Dermis microvascular lymphatic vessel endothelial cell (primary cell): ENCODE measurements at regions not wholly inside any gene's neighbourhood (a gene's known extent, or its start where the extent isn't known, plus 50 kb on each side); places are given as distances from the start of the nearest gene placed in this dataset.

Source experiments
- DNase-seq, 2 donors: peaks; one replicate each; pipeline versions ENCODE4 v3.0.0 to v3.0.0-alpha.2; 2010; ENCODE audit warnings: low read depth in 2 of 2

- no peak for DNase-seq
Measured at GRCh38 chr1:25056536-25056935, 126.5 kb upstream of the RUNX3 start.

DNA sequence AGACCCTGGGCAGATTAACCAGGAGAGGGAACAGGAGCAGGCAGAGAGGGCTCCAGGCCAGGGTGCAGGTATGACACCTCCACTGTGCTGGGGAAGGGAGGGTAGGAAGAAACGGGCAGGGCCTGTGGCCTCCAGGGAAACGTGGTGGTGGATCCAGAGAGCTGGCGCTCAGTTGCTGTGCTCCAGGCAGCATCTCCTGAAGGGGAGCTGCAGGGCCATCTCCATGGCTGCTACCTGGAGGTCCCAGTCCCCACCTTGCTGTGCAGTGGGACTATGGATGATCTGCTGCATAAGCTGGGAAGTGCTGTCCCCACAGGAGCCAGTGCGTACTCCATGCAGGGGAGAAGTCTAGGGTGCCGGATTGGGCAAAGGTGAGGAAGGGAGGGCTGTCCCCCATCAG, 125.9 kb upstream of the RUNX3 start:
- DNase-seq = no peak

- DNase-seq = no peak
Measured at GRCh38 chr1:25055324-25055780, 125.3 kb upstream of the RUNX3 start.

DNA sequence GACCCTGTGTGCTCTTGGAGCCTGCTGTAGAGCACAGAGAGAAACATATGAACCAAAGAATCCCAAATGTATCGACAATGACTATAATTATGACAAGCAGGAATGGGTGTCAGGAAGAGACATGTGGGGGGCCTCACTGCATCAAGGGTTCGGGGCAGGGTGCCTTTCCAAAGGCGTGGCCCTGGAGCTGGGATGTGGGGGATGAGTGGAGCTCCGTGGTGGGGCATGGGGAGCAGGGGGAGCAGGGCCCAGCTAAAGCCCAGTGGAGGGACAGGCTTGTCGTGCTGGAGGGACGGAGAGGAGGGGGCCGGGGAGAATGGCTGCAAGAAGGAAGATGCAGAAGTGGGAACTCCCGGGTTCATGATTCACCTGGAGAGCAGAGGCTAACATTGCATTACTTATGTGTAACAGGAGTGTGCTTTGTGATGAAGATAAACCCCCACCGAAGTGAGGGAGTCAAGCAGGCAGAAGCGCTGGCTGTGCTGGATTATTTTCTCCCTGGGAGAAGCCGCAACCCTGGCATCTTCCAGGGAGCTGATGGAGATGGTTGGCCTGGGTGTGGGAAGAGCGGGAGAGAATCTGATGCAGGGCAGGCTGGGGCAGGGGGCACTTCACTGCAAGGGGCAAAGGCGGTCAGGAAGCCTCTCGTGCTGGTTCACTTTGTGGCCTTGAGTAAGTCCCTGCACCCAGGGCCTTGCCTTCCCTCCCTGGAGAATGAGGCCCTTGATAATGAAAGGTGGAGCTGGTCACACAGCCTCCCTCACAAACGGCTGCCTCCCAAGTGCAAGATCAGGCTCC, 124.6 kb upstream of the RUNX3 start:
- no peak for DNase-seq

DNA sequence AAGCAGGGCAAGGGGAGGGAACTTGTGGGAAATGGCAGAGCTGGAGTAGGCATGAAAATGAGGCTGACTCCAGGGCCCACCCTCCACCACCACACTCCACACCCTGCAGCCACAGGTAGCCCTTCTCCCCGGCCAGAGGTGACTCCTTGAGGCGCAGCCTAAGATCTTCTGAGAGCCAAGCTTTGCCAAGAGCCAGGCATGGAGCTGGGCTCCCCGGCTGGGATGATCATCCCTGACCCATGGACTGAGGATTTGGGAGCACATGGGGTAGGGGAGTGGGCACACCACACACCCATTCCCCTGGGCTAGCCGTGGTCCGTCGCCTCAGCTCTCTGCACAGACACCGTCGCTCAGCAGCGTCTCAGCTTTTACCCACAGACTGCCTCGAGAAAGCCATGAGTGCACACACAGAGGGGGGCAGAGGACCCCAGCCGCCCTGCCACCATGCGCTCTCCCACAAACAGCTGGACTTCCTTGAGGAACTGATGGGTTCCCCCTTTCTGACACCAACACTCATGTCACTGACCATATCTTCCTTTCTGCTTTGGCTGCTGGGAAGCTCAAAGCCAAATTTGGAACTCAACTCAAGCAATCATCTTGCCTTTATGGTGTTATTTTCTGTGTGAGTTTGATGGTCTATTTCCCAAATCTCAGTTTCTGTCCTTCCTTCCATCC, 123.6 kb upstream of the RUNX3 start:
- DNase-seq = no peak

DNA sequence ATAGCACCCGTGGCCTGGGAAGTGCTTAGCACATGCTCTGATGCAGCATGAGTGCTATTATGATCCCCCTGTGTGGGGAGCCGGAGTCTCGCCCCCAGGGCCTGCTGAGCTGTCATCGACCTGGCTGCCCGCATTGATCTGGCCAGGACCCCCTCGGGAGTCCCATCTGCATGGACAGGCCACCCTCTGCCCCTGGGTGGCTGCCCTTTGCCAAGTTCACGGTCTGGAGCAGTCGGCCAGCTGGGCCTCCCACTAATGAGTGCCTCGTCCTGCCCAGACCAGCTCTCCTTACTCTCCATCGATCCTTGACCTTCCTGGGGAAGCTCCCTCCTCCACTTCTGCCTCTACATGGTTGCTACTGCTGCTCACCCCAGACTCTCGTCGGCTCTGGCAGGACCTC, 121.8 kb upstream of the RUNX3 start:
- no peak for DNase-seq

- no peak for DNase-seq
Measured at GRCh38 chr1:25051504-25051903, 121.4 kb upstream of the RUNX3 start.

GRCh38 chr1:25050165-25050564, 120.1 kb upstream of the RUNX3 start:
- no peak for DNase-seq

DNA sequence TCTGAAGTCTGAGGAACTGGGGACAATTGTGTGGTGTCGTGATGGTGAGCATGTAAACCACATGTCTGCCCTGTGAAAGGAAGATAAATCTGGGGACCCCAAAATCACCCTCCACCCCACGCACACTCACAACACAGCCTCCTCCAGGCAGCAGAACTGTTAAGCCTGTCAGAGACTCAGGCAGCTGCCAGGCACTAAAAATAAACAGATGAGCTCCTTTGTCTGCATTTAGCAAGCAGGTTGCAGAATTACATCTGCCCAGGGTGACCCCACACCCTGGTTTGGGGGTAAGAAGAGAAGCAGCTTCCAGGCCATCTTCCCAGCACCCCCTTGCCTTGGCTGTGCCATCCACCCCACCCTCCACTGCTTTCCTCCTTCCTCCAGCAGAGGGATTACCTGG, 119.1 kb upstream of the RUNX3 start:
- DNase-seq = no peak

- DNase-seq = no peak
Measured at GRCh38 chr1:25048728-25049127, 118.7 kb upstream of the RUNX3 start.

GRCh38 chr1:25047506-25048240, 117.6 kb upstream of the RUNX3 start:
- no peak for DNase-seq

GRCh38 chr1:25046194-25046532, 116.1 kb upstream of the RUNX3 start:
- DNase-seq = no peak

DNA sequence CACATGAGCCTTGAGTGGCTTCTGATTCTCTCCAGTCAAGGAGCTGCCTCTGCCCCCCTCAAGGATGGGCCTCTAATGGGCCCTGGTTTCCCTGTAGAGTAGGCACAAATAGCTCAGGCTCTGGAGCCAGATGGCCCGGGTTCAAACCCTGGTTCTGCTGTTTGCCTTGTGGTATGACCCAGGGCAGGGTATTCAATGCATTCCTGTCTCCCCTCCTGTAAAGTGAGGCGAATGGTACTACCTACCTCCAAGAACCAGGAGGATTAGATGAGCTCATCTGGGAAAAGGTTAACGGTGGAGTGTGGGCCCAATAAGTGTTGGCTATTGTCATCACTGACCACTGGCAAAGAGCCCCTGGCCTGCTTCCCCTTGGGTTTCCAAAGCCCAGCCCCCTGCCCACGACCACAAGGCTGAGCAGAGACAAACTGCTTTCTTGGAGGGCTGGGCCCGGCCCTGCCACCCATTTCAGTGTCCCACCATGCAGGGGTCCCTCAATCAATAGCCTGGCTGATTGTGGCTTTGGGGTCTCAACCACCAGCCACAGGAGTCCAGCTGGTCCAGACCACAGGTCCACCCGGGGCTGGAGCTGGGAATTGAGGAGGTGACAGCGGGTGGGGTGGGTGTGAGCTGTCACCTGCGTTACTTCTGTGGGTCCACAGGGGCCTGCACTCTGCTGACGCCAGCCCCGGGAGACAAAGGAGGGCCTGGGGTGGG, 115.6 kb upstream of the RUNX3 start:
- no peak for DNase-seq

- DNase-seq = no peak
Measured at GRCh38 chr1:25043228-25043580, 113.1 kb upstream of the RUNX3 start.

- DNase-seq = no peak
Measured at GRCh38 chr1:25042331-25043227, 112.5 kb upstream of the RUNX3 start.

GRCh38 chr1:25041916-25042315, 111.8 kb upstream of the RUNX3 start:
- DNase-seq = no peak

GRCh38 chr1:25040122-25040685, 110.1 kb upstream of the RUNX3 start:
- DNase-seq = no peak

GRCh38 chr1:25039229-25039628, 109.2 kb upstream of the RUNX3 start:
- DNase-seq = no peak

DNA sequence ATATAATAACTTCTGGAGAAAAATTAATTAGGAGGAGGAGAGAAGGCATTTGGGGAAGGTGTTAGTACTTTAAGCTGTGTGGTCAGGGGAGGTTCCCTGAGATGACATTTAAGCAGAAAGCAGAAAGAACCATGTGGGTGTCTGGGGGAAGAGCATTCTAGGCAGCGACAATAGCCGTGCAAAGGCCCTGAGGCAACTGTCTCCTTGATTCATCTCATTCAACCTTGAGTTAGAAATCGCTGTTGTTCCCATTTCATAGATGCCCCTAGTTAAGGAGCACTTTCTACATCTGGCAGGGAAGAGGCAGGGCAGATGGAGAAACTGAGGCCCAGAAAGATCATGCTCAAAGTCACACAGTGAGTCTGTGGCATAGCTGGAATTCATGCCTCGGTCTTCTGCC, 108.6 kb upstream of the RUNX3 start:
- DNase-seq = no peak

DNA sequence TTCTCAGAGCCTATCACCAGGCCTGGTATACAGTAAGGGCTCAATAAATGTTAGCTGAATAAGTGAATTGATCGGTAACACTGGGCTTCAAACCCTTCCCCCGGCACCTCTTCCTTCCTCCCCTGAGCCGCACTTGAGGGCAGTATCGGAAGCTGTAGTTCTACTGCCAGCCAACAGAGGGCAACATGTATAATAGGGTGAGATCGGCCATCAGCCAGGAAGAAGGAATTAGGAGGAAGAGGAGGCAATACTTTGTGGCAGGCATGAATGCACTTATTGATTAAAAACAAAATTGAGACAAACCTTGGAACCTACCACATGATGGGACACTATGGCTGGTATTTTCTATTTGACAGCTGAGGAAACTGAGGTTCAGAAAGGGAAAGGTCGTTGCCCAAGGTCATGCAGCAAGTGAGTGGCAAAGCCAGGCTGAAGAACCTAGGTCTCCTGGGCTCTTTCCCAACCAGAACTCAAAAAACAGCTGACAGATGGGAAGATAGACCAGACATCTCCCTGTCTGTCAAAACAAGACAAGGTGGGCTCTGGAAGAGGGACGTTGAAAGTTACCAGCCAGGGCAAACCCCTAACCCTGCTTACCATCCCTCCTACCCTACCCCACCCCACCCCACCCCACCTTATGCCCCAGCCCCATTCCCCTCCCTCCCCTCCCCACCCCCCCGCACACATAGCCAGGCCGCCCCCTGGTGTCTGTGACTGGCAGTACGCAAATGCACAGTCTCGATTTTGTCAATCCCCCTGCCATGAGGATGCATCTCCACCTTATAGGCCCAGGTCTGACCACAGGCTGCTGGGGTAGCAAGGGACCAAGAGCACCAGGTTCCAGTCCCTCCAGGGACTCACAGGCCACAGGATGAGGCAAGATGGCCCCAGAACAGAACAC, 107.3 kb upstream of the RUNX3 start:
- DNase-seq = peak in 1 of 2 donors; percentile 24
